Lung microvascular endothelial cell (primary cell): ENCODE measurements at regions not wholly inside any gene's neighbourhood (a gene's known extent, or its start where the extent isn't known, plus 50 kb on each side); places are given as distances from the start of the nearest gene placed in this dataset.

Source experiments
- DNase-seq, 2 donors: peaks; one replicate each; pipeline versions ENCODE4 v3.0.0 to v3.0.0-alpha.2; 2010; ENCODE audit warnings: low read depth in 2 of 2

- no peak for DNase-seq
Observed at GRCh38 chr20:63100926-63101699, 94.3 kb upstream of the BHLHE23 start.

DNA sequence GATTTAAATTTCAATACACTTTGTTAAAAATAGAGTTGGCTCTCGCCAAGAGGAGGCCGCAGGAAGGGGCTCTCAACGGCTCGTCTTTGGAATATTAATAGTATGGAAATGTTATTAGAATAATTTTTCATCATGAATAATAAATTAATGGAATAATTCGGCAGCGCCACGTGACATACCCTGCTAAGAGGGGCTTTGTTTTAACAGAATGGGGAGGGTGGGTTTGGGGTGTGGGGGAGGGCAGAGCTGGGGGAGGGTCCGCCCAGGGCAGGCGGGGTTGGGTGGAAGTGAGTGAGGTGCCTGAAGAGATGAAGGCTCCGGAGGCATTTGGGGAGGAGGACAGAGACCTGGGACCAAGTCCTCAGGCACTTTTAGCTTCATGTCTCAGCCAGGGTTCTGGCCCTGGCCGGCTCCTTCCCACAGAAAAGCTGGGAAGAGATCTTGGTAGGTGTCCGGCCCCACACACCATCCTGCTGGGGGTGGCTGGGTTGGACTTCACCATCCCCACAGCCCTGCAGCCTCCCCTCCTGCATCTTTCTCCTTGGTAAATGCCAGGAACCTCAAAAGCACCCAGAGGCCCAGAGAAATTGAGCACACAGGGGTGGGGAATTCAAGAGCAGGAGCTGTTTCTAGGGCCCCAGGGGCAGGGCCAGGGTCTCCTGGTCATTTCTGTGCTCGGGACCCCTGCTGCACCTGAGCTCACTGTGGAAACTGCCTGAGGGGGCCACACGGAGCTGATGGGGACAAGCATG, 93.6 kb upstream of the BHLHE23 start:
- no peak for DNase-seq

- DNase-seq = no peak
Observed at GRCh38 chr20:63099456-63100173, 92.9 kb upstream of the BHLHE23 start.

- DNase-seq = no peak
Observed at GRCh38 chr20:63098195-63098810, 91.5 kb upstream of the BHLHE23 start.

GRCh38 chr20:63097336-63097831, 90.6 kb upstream of the BHLHE23 start:
- no peak for DNase-seq

DNA sequence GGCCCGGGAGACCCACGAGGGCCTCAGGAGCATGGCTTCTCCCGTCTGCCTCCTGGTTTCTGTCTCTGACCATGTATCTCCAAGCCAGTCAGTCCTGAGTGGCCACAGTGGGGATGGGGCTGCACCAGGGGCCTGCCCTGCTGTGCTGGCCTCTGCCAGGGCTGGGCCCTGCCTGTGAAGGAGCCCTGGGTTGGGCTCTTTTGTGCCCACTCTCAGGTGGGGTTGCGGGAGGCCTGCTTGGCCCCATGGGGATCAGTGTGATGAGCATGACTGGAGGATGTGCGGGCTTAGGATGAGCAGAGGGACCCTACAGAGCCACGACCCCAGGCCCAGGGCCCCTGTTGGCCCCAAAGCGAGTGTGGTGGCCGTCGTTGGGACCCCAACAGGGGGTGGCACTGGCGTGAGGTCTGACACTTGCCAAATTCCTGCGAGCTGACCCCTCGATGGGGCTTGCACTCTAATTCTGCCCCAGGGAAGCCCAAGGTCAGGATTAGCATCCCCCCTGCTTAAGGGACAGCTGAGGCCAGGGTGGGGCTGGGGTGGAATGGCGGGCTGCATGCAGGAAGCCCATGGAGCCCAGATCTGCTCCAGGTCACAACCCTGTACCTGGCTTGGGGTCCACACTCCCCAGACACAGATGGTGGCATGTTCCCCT, 90.0 kb upstream of the BHLHE23 start:
- no peak for DNase-seq

- no peak for DNase-seq
Observed at GRCh38 chr20:63095718-63096654, 89.2 kb upstream of the BHLHE23 start.

GRCh38 chr20:63094767-63095499, 88.2 kb upstream of the BHLHE23 start:
- no peak for DNase-seq

GRCh38 chr20:63093966-63094766, 87.4 kb upstream of the BHLHE23 start:
- no peak for DNase-seq

GRCh38 chr20:63092660-63093215, 86.0 kb upstream of the BHLHE23 start:
- DNase-seq = no peak

- DNase-seq = no peak
Observed at GRCh38 chr20:63091901-63092659, 85.3 kb upstream of the BHLHE23 start.

GRCh38 chr20:63090682-63091571, 84.2 kb upstream of the BHLHE23 start:
- DNase-seq = no peak

- no peak for DNase-seq
Observed at GRCh38 chr20:63090052-63090451, 83.3 kb upstream of the BHLHE23 start.

DNA sequence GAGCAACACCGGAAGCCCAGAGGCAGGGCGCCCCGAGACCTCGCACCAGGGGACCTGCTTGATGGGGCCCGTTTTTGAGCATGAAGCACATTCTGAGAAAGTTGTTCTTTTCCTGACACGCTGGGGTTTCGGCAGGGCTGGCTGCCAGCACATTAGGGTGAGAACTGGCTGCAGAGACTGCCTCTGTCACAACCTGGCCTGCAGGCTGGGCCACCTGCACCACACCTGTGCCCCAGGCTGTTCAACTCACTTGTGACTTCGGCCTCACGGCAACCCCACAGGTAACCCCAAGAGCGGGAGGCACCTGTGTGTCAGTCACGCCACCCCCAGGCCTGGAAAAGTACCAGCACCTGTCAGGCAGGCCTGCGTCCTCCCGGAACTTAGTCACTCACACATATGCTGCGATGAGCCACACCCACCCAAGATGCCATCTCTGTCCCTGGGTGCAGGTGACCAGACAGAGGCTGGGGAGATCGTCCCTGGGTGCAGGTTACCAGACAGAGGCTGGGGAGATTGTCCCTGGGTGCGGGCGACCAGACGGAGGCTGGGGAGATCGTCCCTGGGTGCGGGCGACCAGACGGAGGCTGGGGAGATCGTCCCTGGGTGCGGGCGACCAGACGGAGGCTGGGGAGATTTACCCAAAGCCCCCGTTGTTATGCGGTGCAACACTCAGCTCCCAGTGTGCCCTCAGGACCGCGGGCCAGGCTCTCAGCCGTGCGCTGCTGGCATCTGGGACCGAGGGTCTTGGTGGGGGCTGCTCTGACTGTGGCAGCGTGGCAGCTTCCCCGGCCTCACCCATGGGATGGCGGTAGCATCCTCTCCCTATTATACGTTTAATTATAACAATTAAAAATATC, 82.5 kb upstream of the BHLHE23 start:
- DNase-seq = no peak

GRCh38 chr20:63087872-63088680, 81.3 kb upstream of the BHLHE23 start:
- no peak for DNase-seq
